Adipocyte (in vitro differentiated cells): ENCODE measurements at regions not wholly inside any gene's neighbourhood (a gene's known extent, or its start where the extent isn't known, plus 50 kb on each side); places are given as distances from the start of the nearest gene placed in this dataset.

Experiments
- DNase-seq: peaks from one replicate; pipeline ENCODE4 v3.0.0-alpha.2; 2015; ENCODE audit warnings: low read depth
- H3K27me3 ChIP-seq: replicated peaks from 2 replicates; pipeline ENCODE4 v1.7.0; 2013; ENCODE audit warnings: mild to moderate bottlenecking, low read length, moderate library complexity; ENCODE audit not compliant: control insufficient read depth, insufficient read depth
- H3K36me3 ChIP-seq: 2 replicates; pipeline ENCODE4 v1.7.0; 2013; ENCODE audit warnings: low read length, mild to moderate bottlenecking, moderate library complexity; ENCODE audit not compliant: control insufficient read depth, insufficient read depth, severe bottlenecking
- H3K4me1 ChIP-seq: 2 replicates; pipeline ENCODE4 v1.7.0; 2013; ENCODE audit warnings: mild to moderate bottlenecking, low read length, moderate library complexity; ENCODE audit not compliant: control insufficient read depth, insufficient read depth
- H3K4me3 ChIP-seq: 2 replicates; pipeline ENCODE4 v1.7.0; 2013; ENCODE audit warnings: mild to moderate bottlenecking, low read length, moderate library complexity
- H3K9ac ChIP-seq: 2 replicates; pipeline ENCODE4 v1.7.0; 2013; ENCODE audit warnings: mild to moderate bottlenecking, low read length, moderate library complexity
- H3K9me3 ChIP-seq: 2 replicates; pipeline ENCODE4 v1.7.0; 2013; ENCODE audit warnings: mild to moderate bottlenecking, low read length, moderate library complexity; ENCODE audit not compliant: control insufficient read depth

DNA sequence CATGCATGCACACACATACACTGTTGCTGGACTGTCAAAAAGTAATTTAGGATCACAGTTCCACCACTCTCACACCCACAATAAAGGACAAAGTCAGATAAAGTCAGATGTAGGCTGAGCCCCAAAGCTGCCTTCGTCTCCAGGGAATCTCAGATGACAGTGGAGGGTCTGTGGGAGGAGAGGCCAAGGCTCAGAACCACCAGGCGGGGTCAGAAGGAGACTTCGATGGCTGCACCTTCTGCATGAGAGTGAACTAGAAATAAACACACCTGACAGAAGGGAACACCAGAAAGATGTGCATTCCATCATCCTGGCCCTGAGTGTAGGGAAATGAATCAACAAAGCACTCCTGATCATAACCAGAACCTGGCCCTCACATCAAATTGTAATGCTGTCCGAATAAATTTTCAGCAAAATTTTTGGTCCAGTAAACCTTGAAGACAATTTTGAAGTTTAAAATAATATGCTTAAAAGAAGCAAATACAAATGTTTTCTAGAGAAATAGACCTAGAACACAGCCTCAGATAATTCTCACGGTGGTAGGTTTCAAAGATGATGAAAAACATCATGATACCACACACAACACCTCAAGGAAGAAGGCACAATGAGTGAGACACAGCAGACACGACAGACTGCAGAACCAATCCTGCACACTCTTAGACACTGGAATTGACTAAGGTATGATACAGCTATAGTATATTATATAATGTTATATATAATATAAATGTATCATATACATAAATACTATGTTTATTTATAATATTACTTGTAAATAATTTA lies 269.8 kb upstream of the KLF6 start:
- Histone ChIP-seq H3K4me3 (no peak overlapping the region), H3K9me3 (no peaks in the 10 kb centered on the region), H3K4me1 (peaks cover 34% of the 10 kb centered on the region), H3K36me3 (no peaks in the 10 kb centered on the region), H3K9ac (no peak overlapping the region), H3K27me3 (no peaks in the 10 kb centered on the region)
- no peak for DNase-seq

DNA sequence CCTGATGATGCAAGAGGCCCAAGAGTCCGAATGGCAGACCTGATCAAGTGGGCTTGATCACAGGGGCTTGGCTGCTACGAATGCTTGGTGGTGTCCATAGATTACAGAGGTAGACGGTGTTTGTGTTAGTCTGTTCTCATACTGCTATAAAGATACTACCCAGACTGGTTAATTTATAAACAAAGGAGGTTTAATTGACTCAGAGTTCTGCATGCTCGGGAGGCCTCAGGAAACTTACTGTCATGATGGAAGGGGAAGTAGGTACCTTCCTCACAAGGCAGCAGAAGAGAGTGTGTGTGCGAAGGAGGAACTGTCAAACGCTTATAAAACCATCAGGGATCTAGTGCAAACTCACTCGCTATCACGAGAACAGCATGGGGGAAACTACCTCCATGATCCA lies 268.9 kb upstream of the KLF6 start:
- H3K4me3 ChIP-seq = no peak overlapping the region
- H3K27me3 ChIP-seq = no peaks in the 10 kb centered on the region
- no peak overlapping the region for H3K9ac ChIP-seq
- no peaks in the 10 kb centered on the region for H3K9me3 ChIP-seq
- H3K36me3 ChIP-seq = no peaks in the 10 kb centered on the region
- no peak for DNase-seq
- peaks cover 31% of the 10 kb centered on the region for H3K4me1 ChIP-seq

DNA sequence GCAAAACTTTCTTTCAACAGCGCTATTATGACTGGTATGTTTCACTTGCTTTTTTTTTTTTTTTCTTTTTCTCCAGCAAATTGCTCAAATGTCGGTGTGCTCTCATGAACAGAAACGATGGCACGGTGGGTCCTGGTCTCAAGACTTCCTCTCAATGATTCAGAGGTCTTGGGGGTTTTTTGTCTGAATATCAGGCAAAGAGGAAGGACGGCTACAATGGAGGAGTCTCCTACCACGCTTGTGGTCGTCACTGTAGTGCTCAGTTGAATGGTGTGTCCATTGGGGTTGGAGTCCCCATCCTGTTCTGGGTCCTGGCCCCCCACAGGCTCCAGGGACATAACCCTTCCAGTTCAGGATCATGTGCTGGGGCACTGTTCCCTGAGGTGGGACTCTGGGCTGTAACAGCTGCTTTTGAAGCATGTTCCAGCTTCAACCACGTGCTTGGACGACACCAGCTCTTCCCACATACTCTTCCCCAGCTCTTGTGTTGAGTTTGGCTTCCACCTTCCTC lies 266.7 kb upstream of the KLF6 start:
- peak overlapping the region; percentile 73 for H3K9ac ChIP-seq
- no peaks in the 10 kb centered on the region for H3K36me3 ChIP-seq
- no peak for DNase-seq
- peak overlapping the region; percentile 71 for H3K4me3 ChIP-seq
- H3K9me3 ChIP-seq = no peaks in the 10 kb centered on the region
- no peaks in the 10 kb centered on the region for H3K27me3 ChIP-seq
- peaks cover 22% of the 10 kb centered on the region for H3K4me1 ChIP-seq

DNA sequence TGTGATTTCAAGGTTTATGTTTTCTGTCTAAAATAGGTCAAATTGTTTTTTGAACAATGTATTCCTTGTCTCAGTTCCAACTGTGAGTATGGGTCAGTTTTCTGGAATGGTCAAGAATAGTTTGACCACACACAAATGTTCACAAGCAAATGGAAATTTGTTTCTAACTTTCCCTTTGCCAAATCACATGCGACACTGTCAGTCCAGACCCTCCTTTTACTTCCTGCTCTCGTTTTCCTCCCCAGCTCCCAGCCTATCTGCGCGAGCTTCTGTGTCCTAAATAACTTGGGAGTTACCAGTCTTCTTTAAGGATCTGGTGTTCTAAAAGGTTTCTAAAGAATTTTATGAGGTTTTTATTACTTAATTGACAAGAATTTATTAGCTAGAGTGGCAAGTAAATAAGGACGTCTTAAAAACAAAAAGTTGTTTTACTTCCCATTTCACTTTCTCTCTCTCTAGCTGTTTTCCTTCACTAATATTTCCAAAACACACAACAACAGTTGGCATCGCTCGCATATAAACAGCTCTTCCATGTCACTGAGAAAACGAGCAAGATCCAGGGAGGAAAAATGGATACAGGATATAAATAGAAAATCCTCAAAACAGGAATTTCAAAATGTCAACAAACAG lies 266.1 kb upstream of the KLF6 start:
- no peak for DNase-seq
- no peaks in the 10 kb centered on the region for H3K27me3 ChIP-seq
- H3K9ac ChIP-seq = peak overlapping the region; percentile 73
- H3K4me3 ChIP-seq = peak overlapping the region; percentile 71
- H3K36me3 ChIP-seq = no peaks in the 10 kb centered on the region
- no peaks in the 10 kb centered on the region for H3K9me3 ChIP-seq
- peaks cover 27% of the 10 kb centered on the region for H3K4me1 ChIP-seq

DNA sequence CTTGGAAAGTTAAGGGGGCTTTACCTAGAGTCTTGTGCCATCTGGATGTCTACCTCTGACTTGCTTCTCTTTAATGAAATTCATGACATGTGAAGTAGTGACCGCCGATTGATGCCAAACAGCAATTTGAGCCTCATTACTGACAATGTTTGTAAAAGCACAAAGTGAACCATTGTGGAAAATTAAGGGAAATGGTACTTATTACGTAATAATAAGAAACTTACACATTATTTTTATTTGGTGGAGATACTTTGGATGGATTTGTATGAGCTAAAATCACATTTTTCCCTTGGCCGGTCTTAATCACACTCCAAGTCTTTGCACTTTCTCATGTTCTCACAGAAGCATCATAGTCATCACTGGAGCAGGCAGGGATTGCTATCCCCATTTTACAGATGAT lies 265.1 kb upstream of the KLF6 start:
- Histone ChIP-seq H3K36me3 (no peaks in the 10 kb centered on the region), H3K4me1 (peaks cover 27% of the 10 kb centered on the region), H3K9me3 (no peaks in the 10 kb centered on the region), H3K27me3 (no peaks in the 10 kb centered on the region), H3K9ac (no peak overlapping the region), H3K4me3 (no peak overlapping the region)
- no peak for DNase-seq

DNA sequence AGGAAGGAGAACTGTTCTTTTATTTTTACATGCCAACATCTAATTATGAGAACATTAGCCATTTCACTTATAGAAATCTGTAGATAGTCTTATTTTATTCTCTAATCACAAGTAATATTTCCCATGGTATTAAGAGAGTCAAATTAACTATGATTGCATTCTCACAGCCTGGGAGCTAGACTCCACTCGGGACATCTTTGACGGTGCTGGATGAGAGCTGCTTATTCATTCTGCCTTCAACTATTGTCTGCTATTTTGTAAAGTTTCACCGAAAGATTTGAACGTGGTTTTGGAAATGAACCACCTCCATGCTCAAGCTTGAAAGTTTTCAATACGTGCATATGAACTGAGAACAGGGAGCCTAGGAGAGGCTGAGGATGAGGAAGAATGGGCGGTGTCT lies 264.3 kb upstream of the KLF6 start:
- peaks cover 27% of the 10 kb centered on the region for H3K4me1 ChIP-seq
- H3K9me3 ChIP-seq = no peaks in the 10 kb centered on the region
- H3K9ac ChIP-seq = no peak overlapping the region
- H3K4me3 ChIP-seq = no peak overlapping the region
- DNase-seq = no peak
- H3K36me3 ChIP-seq = no peaks in the 10 kb centered on the region
- H3K27me3 ChIP-seq = no peaks in the 10 kb centered on the region

DNA sequence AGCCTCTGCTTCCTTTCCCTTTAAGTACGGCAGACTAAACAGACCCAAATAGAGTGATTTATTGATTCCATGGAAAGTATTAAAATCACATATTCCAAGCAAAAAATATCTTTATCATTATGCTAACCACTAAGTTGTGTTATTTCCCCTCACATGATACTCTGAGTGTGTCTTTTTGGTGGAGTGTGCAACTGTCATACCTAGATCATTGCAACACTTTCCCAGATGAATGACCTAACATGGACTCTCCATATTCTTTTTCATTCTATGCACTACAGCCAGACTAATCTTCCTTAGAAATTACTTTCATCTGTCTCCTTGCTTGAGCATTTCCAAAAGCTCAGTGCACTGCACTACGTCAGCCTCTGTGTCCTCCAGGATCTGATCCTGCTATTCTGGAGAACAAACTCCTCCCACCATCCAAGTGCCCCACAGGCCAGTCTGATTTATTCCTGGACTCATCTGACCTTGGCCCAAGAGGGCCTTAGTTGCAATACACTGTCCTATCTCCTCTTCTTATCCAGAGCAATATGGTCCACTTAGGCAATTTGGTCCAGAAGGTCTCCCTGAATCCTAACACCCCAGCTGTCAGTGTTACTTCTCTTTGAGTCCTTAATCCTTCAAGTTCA lies 263.3 kb upstream of the KLF6 start:
- Histone ChIP-seq H3K36me3 (no peaks in the 10 kb centered on the region), H3K4me1 (peaks cover 27% of the 10 kb centered on the region), H3K4me3 (no peak overlapping the region), H3K9me3 (no peaks in the 10 kb centered on the region), H3K27me3 (no peaks in the 10 kb centered on the region), H3K9ac (no peak overlapping the region)
- no peak for DNase-seq

DNA sequence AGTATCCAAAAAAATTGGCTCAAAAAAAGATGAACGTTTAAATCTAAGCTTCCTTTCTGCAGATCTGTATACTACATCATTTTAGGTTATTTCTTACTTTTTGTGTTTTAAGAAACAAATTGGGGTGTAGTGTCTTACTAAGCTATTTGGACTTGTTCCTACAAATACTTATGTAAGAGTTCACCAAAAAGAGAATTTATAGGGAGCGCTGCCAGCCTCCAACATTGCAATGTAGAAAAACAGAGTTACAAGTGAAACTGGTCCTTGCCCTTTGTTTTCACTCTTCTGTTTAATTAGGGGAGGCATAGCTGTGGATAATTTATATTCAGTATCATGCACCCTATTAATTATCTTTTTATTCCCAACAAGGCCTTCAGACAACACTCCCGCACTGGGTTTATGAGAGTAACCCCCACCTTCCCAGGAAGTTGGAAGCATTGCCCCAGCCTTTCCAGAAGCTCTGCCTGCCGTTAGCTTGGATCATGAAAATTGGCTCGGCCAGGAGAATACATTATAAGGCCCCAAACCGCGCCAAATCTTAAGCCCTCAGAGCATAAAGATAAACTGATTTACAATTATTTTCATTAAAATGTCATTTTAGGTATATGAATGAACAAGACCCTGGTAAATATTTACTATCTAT lies 261.8 kb upstream of the KLF6 start:
- DNase-seq = no peak
- no peaks in the 10 kb centered on the region for H3K36me3 ChIP-seq
- peaks cover 6% of the 10 kb centered on the region for H3K9me3 ChIP-seq
- peaks cover 24% of the 10 kb centered on the region for H3K4me1 ChIP-seq
- peak overlapping the region; percentile 25 for H3K4me3 ChIP-seq
- no peaks in the 10 kb centered on the region for H3K27me3 ChIP-seq
- H3K9ac ChIP-seq = no peak overlapping the region

DNA sequence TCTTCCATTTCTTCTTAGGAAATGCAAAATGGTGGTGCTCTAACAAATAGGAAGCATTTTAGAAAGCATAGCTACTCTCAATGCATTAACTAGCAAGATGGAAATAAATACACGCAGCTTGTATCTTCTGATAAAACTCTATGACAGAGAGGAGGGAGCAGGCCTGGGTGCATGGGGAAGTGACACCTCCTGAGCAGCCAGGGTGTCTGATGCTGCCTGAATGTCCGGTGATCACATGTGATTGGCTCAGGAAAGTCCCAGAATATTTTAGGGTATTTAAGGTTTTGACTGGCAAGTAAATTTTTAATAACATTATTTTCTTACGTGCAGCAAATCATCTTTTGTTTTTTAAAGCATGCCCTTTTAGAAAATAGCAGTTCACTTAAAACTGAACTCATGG lies 261.0 kb upstream of the KLF6 start:
- H3K9me3 ChIP-seq = peaks cover 14% of the 10 kb centered on the region
- H3K4me3 ChIP-seq = no peak overlapping the region
- H3K27me3 ChIP-seq = no peaks in the 10 kb centered on the region

DNA sequence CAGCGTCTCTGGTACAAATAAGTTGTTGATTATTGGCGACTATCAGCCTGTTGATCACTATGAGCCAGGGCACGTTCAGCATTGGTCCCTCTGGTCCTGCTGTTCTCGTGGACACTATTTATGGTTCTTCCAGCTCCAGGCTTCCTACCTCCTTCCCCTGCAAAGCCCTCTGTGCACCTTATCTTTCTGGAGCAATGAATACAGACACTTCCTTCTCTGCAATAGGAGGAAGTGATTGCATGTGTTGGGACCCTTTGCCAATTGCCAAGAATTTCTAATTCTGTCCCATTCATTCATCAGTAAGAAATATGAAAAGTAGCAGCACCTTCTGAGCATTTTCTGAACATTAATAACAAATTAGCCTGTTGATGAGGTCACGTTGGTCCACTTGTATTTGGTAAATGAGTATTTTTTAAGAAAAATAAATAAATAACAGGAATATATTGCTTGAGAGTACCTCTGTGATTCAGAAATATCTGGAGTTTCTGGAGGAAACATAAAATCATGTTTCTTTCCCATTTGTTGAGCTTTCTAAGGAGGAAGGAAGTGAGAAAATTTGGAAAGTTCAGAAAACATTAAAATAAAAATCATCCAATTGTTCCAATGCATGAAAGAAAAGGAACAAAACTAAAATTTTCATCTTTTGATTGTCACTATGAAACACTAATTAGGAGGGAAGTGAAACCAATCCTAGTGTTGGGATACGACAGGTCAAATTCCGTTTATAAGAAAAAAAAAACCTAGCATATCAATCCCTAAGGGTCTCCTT lies 259.1 kb upstream of the KLF6 start:
- Histone ChIP-seq H3K9me3 (peaks cover 16% of the 10 kb centered on the region), H3K9ac (no peak overlapping the region), H3K4me1 (peaks cover 10% of the 10 kb centered on the region), H3K36me3 (no peaks in the 10 kb centered on the region), H3K27me3 (no peaks in the 10 kb centered on the region), H3K4me3 (no peak overlapping the region)
- DNase-seq = no peak

More for the DNA sequence above, 261.0 kb upstream of the KLF6 start:
- no peak for DNase-seq
- H3K9ac ChIP-seq = no peak overlapping the region
- H3K4me1 ChIP-seq = peaks cover 16% of the 10 kb centered on the region
- no peaks in the 10 kb centered on the region for H3K36me3 ChIP-seq
